Stimulated activated memory B cell treated with anti-CD40 and anti-IgM and Interleukin-4, amounts not matched to agents 10 μg/mL and 1 μg/mL and 100 μg/mL, for 72 hours (primary cell): ENCODE measurements at regions not wholly inside any gene's neighbourhood (a gene's known extent, or its start where the extent isn't known, plus 50 kb on each side); places are given as distances from the start of the nearest gene placed in this dataset.
A peak's percentile ranks its signal among the peaks of the same experiment; 100 is the strongest.
"Not testable (repeated sequence)": the region's sequence is repeated elsewhere in the genome, so short reads cannot be mapped to it uniquely, and the experiment has no call there.

ENCODE experiments used
- ATAC-seq: fragments of 150-1000 bp; cut with Tn5 transposase; 2 replicates; pipeline ENCODE4 v1.10.0; 2021
- H3K27ac Mint-ChIP-seq: one replicate; pipeline ENCODE4 v1.8.0; 2022; ENCODE audit warnings: mild to moderate bottlenecking, mixed read lengths
- H3K27me3 Mint-ChIP-seq: one replicate; pipeline ENCODE4 v1.8.0; 2022; ENCODE audit warnings: mixed read lengths
- H3K36me3 Mint-ChIP-seq: one replicate; pipeline ENCODE4 v1.8.0; 2022; ENCODE audit warnings: mixed read lengths
- H3K4me1 Mint-ChIP-seq: one replicate; pipeline ENCODE4 v1.8.0; 2022; ENCODE audit warnings: mixed read lengths
- H3K4me3 Mint-ChIP-seq: one replicate; pipeline ENCODE4 v1.8.0; 2022; ENCODE audit warnings: mild to moderate bottlenecking, moderate library complexity, mixed read lengths
- H3K9me3 Mint-ChIP-seq: one replicate; pipeline ENCODE4 v1.8.0; 2022; ENCODE audit warnings: mixed read lengths

DNA sequence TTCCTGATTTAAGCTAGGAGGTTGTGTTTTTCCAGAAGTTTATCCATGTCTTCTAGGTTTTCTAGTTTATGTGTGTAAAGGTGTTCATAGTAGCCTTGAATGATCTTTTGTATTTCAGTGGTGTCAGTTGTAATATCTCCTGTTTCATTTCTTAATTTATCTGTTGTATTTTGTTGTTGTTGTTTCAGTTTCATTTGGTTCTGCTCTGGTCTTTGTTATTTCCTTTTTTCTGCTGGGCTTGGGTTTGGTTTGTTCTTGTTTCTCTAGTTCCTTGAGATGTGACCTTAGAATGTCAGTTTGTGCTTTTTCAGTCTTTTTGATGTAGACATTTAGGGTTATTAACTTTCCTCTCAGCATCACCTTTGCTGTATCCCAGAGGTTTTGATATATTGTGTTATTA, 62.8 kb downstream of the SCP2D1 start:
- not testable (repeated sequence) for ATAC-seq

DNA sequence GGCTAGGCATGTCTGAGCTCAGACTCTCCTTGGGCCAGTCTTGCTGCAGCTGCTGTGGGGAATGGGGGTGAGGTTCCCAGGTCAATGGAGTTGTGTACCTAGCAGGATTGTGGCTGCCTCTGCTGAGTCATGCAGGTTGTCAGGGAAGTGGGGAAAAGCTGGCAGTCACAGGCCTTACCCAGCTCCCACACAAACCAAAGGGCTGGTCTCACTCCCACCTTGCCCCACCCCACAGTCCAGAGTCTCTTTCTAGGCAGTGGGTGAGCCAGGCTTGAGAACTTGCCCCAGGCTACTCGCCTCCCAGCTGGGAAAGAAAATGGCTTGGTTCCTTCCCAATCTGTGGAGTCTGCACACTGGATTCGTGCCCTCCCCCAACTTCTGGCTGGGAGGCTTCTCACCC, 65.7 kb downstream of the SCP2D1 start:
- peaks cover 35% of the 10 kb centered on the region for H3K27me3 Mint-ChIP-seq
- H3K9me3 Mint-ChIP-seq: peaks cover 12% of the 10 kb centered on the region
- ATAC-seq: no peak
- no peak overlapping the region for H3K27ac Mint-ChIP-seq
- peaks cover 5% of the 10 kb centered on the region for H3K36me3 Mint-ChIP-seq
- H3K4me3 Mint-ChIP-seq: no peak overlapping the region
- peaks cover 9% of the 10 kb centered on the region for H3K4me1 Mint-ChIP-seq

More for the DNA sequence above, 62.8 kb downstream of the SCP2D1 start:
- peaks cover 13% of the 10 kb centered on the region for H3K9me3 Mint-ChIP-seq
- H3K27me3 Mint-ChIP-seq: peaks cover 19% of the 10 kb centered on the region
- H3K4me3 Mint-ChIP-seq, H3K4me1 Mint-ChIP-seq, H3K27ac Mint-ChIP-seq: not testable (repeated sequence)
- H3K36me3 Mint-ChIP-seq: peaks cover 11% of the 10 kb centered on the region

DNA sequence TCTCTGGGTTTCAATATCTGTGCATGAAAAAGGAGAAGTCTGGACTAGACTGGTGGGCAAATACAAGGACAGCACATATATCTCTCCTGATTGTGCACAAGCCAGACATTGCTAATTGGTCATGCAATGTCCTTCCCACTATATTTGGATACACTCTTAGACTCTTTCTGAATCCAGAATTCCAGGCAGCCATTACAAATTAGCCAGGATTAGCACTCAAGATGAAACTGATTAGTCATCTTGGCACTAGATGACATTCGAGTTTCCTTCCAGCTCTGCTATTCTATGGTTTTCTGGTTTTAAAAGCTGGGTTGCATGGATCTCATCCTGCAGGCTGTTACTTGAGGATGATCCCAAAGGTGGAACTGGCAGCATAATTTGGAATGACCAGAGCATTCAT, 73.2 kb downstream of the SCP2D1 start:
- H3K27me3 Mint-ChIP-seq: peaks cover 31% of the 10 kb centered on the region
- no peaks in the 10 kb centered on the region for H3K4me1 Mint-ChIP-seq

DNA sequence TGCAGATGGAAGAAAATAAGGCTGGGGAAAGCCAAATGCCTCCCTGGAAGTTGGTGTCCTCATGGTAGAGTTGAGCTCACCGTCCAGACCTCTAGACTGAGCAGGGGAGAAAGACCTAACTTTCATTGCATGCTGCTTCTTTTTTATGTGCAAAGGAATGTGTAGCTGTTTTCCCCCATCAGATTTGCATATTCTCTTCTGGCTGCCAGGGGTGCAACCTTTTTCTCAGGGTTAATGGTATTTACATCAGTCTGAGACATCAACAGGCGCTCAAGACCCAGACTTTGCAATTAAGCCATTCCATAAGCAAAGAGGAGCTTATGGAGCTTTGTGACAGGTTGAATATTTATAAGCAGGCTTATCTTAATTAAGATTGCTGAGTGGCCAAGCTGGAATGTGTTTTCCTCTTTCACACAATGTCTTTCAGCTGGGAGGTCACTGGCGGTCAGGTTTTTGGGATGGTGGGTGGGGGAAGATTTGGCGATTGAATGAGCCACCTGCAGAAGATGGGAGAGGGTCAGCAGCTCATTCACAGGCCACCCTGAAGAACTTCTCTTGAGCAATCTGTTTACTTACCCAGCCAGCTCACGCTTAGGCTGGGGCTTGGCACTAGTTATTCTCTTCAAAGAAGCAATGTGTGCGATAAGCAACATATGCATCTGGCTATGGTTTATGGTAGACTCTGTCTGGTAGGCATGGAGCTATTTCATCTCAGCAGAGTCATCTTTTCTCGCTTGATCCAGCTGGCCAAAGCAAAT, 88.6 kb downstream of the SCP2D1 start:
- Mint-ChIP-seq H3K4me1 (no peaks in the 10 kb centered on the region), H3K9me3 (no peaks in the 10 kb centered on the region), H3K36me3 (no peaks in the 10 kb centered on the region), H3K27ac (no peak overlapping the region), H3K27me3 (no peaks in the 10 kb centered on the region), H3K4me3 (no peak overlapping the region)
- no peak for ATAC-seq

More for the DNA sequence above, 73.2 kb downstream of the SCP2D1 start:
- Mint-ChIP-seq H3K4me3 (no peak overlapping the region), H3K27ac (no peak overlapping the region), H3K36me3 (no peaks in the 10 kb centered on the region), H3K9me3 (peaks cover 7% of the 10 kb centered on the region)
- no peak for ATAC-seq

DNA sequence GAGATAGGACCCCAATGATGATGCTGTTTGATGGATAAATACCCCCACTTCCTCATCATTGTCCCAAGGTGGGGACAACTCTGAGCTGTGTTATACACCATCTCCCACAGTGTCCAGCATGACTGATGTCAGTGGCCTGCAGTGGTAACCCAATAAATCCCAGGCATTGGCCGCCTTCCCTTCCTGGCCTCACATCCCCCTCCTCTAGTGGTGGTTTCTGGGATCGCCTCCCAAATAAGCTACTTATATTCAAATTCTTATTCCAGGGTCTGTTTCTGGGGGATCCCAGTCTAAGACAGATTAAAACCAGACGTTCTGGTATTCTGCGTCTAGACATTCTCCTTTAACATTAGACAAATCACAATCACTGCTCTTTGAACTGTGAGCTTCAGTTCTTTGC, 90.6 kb downstream of the SCP2D1 start:
- H3K27ac Mint-ChIP-seq: no peak overlapping the region
- H3K36me3 Mint-ChIP-seq: no peaks in the 10 kb centered on the region
- no peaks in the 10 kb centered on the region for H3K27me3 Mint-ChIP-seq
- no peak for ATAC-seq
- no peaks in the 10 kb centered on the region for H3K9me3 Mint-ChIP-seq
- H3K4me1 Mint-ChIP-seq: no peaks in the 10 kb centered on the region
- H3K4me3 Mint-ChIP-seq: no peak overlapping the region

DNA sequence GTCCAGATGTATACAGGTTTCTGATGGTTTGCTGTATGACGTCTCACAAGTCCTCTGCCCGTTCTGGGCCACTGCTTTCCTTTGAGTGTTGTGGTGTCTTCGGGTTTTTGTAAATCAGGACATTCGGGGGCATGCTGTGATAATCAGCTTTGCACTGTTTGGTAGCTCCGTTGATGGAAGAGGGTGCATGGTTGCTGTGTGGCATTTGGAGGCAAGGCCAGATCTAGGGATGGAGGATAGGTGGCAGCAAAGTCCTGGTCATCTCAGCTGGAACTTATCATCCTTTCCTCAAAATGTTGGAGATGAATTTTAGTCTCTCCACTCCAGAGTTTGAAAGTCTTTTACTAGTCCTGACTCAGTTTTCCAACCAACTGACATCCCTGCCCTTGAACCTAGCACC, 91.0 kb downstream of the SCP2D1 start:
- Mint-ChIP-seq H3K27me3 (no peaks in the 10 kb centered on the region), H3K9me3 (no peaks in the 10 kb centered on the region), H3K27ac (no peak overlapping the region), H3K36me3 (no peaks in the 10 kb centered on the region), H3K4me3 (no peak overlapping the region), H3K4me1 (no peaks in the 10 kb centered on the region)
- ATAC-seq: no peak

DNA sequence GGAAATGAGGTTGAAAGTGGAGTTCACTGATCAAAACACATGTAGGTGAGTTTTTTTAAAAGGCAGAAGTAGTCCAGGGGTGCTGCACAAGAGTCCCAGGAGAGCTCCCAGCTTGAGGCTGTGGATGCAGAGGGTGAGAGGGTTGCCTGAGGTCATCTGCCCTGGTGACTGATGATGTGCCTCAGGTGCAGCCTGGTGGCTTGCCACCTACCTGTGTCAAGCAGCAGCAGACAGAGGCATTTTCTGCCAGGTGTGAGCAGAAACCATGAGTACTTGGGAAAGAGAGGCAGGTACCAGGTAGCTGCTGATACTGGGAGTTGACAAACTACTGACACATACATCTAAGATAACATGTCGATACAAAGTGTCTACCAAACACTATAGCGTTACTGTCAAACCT, 92.5 kb downstream of the SCP2D1 start:
- H3K27ac Mint-ChIP-seq: no peak overlapping the region
- H3K4me3 Mint-ChIP-seq: no peak overlapping the region
- peak; percentile 46 for ATAC-seq
- no peaks in the 10 kb centered on the region for H3K4me1 Mint-ChIP-seq
- no peaks in the 10 kb centered on the region for H3K36me3 Mint-ChIP-seq
- peaks cover 9% of the 10 kb centered on the region for H3K27me3 Mint-ChIP-seq
- H3K9me3 Mint-ChIP-seq: no peaks in the 10 kb centered on the region

DNA sequence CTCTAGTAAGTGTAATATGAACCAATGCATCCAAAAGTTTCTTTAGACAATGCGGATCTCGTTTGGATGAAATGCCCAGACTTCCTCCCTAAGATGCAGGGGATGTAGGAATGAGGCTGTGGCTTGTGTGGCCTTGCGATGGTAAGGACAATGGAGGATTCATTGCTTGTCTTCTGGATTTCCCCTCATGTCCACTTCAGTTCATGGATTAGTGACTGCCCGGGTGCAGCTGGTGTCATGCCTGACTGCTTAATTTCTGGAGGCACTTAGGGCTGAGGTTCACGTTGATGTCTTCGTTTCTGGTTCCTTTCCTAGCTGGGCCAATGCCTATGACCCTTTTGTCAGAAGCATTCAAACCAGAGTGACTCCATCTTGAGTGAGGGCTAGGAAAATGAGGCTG, 93.8 kb downstream of the SCP2D1 start:
- H3K4me3 Mint-ChIP-seq: no peak overlapping the region
- peaks cover 21% of the 10 kb centered on the region for H3K27me3 Mint-ChIP-seq
- no peaks in the 10 kb centered on the region for H3K4me1 Mint-ChIP-seq
- no peak for ATAC-seq
- no peak overlapping the region for H3K27ac Mint-ChIP-seq
- H3K36me3 Mint-ChIP-seq: no peaks in the 10 kb centered on the region
- no peaks in the 10 kb centered on the region for H3K9me3 Mint-ChIP-seq

DNA sequence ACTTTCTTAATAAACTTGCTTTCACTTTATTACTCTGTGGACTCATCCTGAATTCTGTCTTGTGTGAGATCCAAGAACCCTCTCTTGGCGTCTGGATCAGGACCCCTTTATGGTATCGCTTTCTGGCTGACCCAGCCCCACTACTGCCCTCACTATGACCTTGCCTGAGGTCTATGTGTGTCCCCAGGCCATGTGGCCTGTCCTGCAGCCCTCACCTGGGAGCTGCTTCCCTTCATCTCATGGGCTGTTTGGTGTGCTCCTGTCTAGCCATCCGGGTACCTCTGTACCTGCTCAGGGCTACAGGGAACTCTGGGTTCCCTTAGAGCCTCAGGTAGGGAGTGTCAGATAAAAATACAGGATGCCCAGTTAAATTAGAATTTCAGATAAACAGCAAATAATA, 94.5 kb downstream of the SCP2D1 start:
- Mint-ChIP-seq H3K36me3 (no peaks in the 10 kb centered on the region), H3K4me3 (no peak overlapping the region), H3K27me3 (peaks cover 21% of the 10 kb centered on the region), H3K4me1 (no peaks in the 10 kb centered on the region), H3K9me3 (no peaks in the 10 kb centered on the region), H3K27ac (no peak overlapping the region)
- no peak for ATAC-seq

DNA sequence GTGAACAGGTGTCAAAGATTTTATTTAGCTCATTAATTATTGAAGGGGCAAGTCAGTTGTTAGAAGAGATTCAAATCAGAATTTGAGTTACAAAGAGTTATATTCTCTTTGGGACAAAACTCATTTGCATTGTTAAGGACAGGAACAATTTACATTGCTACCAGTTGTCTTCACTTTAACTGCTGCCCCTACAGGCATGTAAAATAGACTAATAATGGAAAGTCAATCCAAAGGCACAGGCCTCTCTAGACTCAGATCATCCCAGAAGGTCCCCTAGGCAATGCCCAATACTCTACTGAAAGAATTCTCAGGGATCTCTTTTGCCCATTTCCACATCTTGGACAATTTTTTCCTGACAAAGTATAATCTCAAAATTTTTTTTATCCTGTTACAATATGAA, 95.7 kb downstream of the SCP2D1 start:
- Mint-ChIP-seq H3K27me3 (peaks cover 21% of the 10 kb centered on the region), H3K9me3 (no peaks in the 10 kb centered on the region), H3K36me3 (no peaks in the 10 kb centered on the region), H3K4me3 (no peak overlapping the region), H3K27ac (no peak overlapping the region), H3K4me1 (no peaks in the 10 kb centered on the region)
- no peak for ATAC-seq

DNA sequence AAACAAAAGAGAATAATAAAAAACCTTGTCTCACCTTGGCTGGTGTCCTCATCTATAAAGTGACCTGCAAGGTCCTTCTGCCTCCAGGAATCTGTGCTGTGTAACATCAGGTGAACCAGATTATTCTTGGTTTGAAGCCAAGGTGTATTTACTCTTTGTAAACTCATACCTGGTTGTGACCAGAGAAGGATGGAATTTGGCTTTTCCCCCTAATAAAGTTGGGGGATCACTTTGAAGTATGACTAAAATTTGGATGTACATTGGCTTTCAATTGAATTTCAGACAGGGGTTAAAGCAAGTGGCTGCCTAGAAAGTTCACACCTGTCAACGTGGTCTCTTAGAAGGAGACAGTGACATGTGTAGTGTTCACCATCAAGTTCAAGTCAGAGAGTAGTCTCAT, 100.1 kb downstream of the SCP2D1 start:
- Mint-ChIP-seq H3K4me1 (no peaks in the 10 kb centered on the region), H3K27ac (no peak overlapping the region), H3K9me3 (no peaks in the 10 kb centered on the region), H3K4me3 (no peak overlapping the region), H3K27me3 (peaks cover 21% of the 10 kb centered on the region), H3K36me3 (no peaks in the 10 kb centered on the region)
- no peak for ATAC-seq

DNA sequence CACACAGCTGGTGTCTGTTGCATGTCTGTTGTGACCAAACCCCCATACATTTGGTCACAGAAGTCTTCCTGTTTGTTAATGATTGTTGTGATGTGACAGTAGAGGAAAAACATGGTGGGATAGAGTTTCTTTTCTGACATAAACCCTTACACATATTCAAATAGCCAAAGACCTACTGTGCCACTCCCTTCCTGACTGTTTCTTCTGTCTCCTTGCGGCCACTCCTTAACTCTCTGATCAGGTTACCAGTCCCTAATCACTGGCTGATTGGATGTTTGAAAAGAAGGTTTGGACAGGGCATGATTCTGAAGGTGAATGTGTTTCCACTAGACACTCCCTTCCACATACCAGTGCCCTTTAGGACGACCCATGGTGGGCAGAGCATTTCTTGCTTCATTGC, 101.2 kb downstream of the SCP2D1 start:
- H3K9me3 Mint-ChIP-seq: no peaks in the 10 kb centered on the region
- H3K36me3 Mint-ChIP-seq: no peaks in the 10 kb centered on the region
- H3K27me3 Mint-ChIP-seq: peaks cover 20% of the 10 kb centered on the region
- H3K27ac Mint-ChIP-seq: no peak overlapping the region
- no peak overlapping the region for H3K4me3 Mint-ChIP-seq
- ATAC-seq: no peak
- no peaks in the 10 kb centered on the region for H3K4me1 Mint-ChIP-seq

DNA sequence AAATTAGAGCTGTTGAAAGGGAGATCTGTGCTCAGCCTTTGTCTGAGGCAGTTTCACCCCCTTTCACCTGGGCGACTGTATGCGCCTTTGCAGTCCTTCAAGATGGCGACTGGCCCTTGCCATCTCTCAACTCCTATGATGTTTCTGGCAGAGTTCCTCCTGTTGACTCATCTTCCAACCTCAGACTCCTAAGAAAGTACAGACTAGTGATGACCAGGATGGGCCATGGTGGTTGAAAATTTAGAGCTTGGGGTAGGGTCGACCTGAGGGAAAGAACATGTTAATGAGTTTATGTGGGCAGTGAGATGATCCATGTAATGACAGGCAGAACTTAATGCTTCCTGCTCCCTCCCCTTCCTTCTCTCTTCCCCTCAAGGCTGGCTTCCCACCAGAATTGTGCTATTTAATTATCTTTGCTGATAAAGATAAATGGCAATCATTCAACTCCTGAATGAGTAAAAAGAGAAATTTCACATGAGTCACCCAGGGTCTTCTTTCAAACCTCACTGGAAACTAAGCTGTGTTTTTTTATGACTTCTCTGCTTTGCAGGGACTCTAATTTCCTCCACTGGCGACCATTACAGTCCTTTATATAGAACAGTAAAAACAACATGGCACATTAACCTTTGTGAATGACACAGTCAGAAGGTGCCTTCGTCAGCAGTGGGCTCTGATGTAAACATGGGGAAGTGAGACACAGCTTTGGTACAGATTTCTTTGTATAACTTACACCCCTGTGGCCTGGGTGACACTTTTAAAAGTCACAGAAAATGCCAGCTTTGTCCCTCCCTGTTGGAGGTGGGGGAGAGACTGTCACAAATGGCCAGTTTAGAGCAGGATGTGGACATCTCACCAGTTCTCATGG, 103.5 kb downstream of the SCP2D1 start:
- peak; percentile 82 for ATAC-seq
- Mint-ChIP-seq H3K27me3 (peaks cover 2% of the 10 kb centered on the region), H3K36me3 (no peaks in the 10 kb centered on the region), H3K9me3 (no peaks in the 10 kb centered on the region), H3K4me1 (no peaks in the 10 kb centered on the region), H3K27ac (peak overlapping the region; percentile 64), H3K4me3 (no peak overlapping the region)

DNA sequence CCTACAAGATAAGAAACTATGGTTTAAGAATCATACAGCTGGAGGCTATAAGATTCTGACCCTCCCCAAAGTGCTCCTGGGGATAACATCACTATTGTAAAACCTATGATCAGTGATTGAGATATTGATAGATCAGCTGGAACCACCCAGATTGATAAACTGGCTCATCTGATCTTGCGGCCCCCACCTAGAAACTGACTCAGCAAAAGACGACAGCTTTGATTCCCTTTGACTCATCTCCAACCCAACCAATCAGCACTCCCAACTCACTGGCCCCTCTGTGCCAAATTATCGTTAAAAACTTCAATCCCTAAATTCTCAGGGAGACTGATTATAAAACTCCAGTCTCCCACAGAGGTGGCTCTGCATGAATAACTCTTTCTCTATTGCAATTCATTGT, 106.4 kb downstream of the SCP2D1 start:
- Mint-ChIP-seq H3K27ac (no peak overlapping the region), H3K4me3 (no peak overlapping the region), H3K4me1 (no peaks in the 10 kb centered on the region), H3K36me3 (no peaks in the 10 kb centered on the region), H3K9me3 (no peaks in the 10 kb centered on the region), H3K27me3 (peaks cover under 1% of the 10 kb centered on the region)
- no peak for ATAC-seq

DNA sequence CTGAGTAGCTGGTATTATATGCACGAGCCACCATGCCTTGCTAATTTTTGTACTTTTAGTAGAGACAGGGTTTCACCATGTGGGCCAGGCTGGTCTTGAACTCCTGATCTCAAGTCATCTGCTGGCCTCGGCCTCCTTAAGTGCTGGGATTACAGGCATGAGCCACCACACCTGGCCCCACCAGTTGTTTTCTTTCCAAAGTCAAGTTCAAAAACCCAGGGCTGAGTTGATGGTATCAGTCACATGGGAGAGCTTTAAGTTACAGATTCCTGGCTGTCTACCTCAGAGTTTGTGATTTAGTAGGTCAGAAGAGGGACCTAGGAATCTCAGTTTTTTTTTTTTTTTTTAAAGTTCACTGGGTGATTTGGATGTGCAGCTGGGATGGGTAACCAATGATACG, 107.7 kb downstream of the SCP2D1 start:
- no peak overlapping the region for H3K4me3 Mint-ChIP-seq
- H3K27me3 Mint-ChIP-seq: peaks cover 8% of the 10 kb centered on the region
- H3K4me1 Mint-ChIP-seq: no peaks in the 10 kb centered on the region
- no peak overlapping the region for H3K27ac Mint-ChIP-seq
- no peaks in the 10 kb centered on the region for H3K9me3 Mint-ChIP-seq
- ATAC-seq: no peak
- H3K36me3 Mint-ChIP-seq: no peaks in the 10 kb centered on the region

DNA sequence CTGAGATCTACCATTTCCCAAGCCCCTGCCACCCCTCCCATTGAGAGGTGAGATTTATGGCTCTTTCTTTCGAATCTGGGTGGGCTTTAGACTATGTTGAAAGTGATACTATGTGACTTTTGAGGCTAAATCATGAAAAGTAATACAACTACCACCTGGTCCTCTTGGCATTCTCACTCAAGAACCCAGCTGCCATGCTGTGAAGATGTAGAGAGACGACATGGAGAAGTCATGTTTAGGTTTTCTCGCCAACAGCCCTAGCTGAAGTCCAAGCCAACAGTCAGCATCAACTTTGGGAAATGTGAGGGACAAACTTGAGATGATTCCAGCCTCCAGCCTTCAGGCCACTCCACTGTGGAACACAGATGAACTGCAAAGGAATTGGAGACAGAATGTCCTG, 108.7 kb downstream of the SCP2D1 start:
- Mint-ChIP-seq H3K27ac (no peak overlapping the region), H3K4me3 (no peak overlapping the region), H3K4me1 (no peaks in the 10 kb centered on the region), H3K9me3 (no peaks in the 10 kb centered on the region), H3K36me3 (no peaks in the 10 kb centered on the region), H3K27me3 (peaks cover 8% of the 10 kb centered on the region)
- no peak for ATAC-seq
